ENCODE measurements at regions not wholly inside any gene's neighbourhood (a gene's known extent, or its start where the extent isn't known, plus 50 kb on each side); places are given as distances from the start of the nearest gene placed in this dataset.

DNA sequence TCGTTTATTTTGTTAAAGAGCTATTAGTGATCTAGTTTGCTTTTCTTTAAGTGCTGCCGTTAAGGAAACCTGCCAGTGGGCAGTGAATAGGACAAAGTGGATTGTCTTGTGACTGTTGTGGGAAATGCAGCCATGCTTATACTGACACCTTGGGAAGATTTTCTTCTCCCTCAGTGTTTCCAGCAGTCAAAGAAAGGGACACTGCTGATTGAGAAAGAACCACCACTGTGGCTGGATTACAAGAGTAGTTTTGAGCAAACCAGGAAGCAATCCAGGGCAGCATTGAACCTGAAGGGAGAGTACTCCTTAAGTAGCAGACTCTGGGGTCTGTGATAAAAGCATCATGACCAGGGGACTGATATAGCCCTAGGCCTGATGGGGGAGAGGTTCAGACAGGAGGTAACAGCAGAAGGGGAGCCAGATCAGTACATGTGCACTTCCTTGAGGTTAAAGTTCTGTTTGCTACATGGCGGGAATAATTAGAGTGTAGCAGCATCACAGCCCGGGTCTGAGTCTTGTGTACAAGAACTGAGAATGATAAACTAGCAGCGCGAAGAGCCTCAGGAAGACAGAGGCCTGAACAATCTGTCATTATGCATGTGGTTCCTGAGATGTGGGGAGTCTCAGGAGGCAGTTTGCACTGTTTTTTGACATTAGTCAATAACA is 167.8 kb downstream of the C11orf91 start:
- TF ChIP-seq, protein P1, sequence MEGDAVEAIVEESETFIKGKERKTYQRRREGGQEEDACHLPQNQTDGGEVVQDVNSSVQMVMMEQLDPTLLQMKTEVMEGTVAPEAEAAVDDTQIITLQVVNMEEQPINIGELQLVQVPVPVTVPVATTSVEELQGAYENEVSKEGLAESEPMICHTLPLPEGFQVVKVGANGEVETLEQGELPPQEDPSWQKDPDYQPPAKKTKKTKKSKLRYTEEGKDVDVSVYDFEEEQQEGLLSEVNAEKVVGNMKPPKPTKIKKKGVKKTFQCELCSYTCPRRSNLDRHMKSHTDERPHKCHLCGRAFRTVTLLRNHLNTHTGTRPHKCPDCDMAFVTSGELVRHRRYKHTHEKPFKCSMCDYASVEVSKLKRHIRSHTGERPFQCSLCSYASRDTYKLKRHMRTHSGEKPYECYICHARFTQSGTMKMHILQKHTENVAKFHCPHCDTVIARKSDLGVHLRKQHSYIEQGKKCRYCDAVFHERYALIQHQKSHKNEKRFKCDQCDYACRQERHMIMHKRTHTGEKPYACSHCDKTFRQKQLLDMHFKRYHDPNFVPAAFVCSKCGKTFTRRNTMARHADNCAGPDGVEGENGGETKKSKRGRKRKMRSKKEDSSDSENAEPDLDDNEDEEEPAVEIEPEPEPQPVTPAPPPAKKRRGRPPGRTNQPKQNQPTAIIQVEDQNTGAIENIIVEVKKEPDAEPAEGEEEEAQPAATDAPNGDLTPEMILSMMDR (IDR thresholded peaks at IDR 0.05), result no peak
- H3K27me3 ChIP-seq, result peaks cover 0 to 12% (median 0%) of the 10 kb centered on the region in 7 donors
- 76 to 79% methylated on average over 6 of the region's 6 CpGs for WGBS, 2 donors
- H3K36me3 ChIP-seq, result no peaks in the 10 kb centered on the region
- intact Hi-C loops (cut with DNase I), result no loop called here
- ATAC-seq (no peak), DNase-seq (no peak)
- H3K4me3 ChIP-seq, result no peak overlapping the region
- H3K9me3 ChIP-seq, result peaks cover 0 to 18% (median 1%) of the 10 kb centered on the region in 11 donors
- no peaks in the 10 kb centered on the region for H3K4me1 ChIP-seq
- no peak overlapping the region for H3K27ac ChIP-seq

DNA sequence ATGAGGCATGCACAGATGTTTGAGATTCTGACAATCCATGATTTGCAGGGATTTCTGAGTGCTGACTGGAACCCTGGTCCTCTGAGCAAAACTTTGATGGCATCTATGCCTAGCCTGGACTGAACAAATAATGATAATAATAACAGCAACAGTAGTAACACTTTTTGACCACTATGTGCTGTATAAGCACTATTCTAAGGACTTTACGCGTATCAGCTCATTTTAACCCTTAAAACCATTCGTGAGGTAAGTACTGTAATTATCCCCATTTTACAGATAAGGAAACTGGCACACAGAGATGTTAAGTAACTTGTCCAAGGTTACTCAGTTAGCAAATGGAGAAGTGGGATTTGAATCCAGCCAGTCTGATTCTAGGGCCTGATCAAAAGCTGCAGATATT is 168.4 kb downstream of the C11orf91 start:
- Histone ChIP-seq H3K4me1 (no peaks in the 10 kb centered on the region), H3K36me3 (no peaks in the 10 kb centered on the region), H3K9me3 (peaks cover 0 to 24% (median 7%) of the 10 kb centered on the region in 11 donors), H3K27me3 (peaks cover 0 to 11% (median 0%) of the 10 kb centered on the region in 7 donors), H3K27ac (no peak overlapping the region), H3K4me3 (no peak overlapping the region)
- DNase-seq (no peak), ATAC-seq (no peak)
- WGBS, 2 donors, result 89 to 92% methylated on average over 3 of the region's 3 CpGs
- intact Hi-C loops (cut with DNase I), result no loop called here
- TF ChIP-seq, protein P1 (IDR thresholded peaks at IDR 0.05), result no peak

GRCh38 chr11:33531743-33532181 is 168.9 kb downstream of the C11orf91 start:
- Histone ChIP-seq H3K4me3 (no peak overlapping the region), H3K27ac (no peak overlapping the region), H3K36me3 (no peaks in the 10 kb centered on the region), H3K27me3 (peaks cover 0 to 7% (median 0%) of the 10 kb centered on the region in 7 donors), H3K9me3 (peaks cover 0 to 28% (median 8%) of the 10 kb centered on the region in 11 donors), H3K4me1 (no peaks in the 10 kb centered on the region)
- WGBS, 2 donors, result 63 to 75% methylated on average over 8 of the region's 8 CpGs
- intact Hi-C loops (cut with DNase I), result no loop called here
- ATAC-seq (peak in 5 of 8 donors; percentile 17 to 50 (median 34)), DNase-seq (peak in 1 of 2 donors; percentile 8)
- TF ChIP-seq, protein P1 (IDR thresholded peaks at IDR 0.05), result no peak

- intact Hi-C loops (cut with DNase I), result no loop called here
- TF ChIP-seq, protein P1 (IDR thresholded peaks at IDR 0.05), result no peak
- DNase-seq (no peak), ATAC-seq (peak in 2 of 8 donors; percentile 46 to 52)
- H3K9me3 ChIP-seq, result peaks cover 0 to 36% (median 11%) of the 10 kb centered on the region in 11 donors
- peaks cover 0 to 6% (median 0%) of the 10 kb centered on the region in 7 donors for H3K27me3 ChIP-seq
- no peaks in the 10 kb centered on the region for H3K36me3 ChIP-seq
- H3K4me1 ChIP-seq, result no peaks in the 10 kb centered on the region
- H3K27ac ChIP-seq, result no peak overlapping the region
- WGBS, 2 donors, result 78 to 83% methylated on average over 5 of the region's 5 CpGs
- H3K4me3 ChIP-seq, result no peak overlapping the region
Measured at GRCh38 chr11:33530815-33531214, 169.8 kb downstream of the C11orf91 start.
